Gastrocnemius medialis (tissue), 4 donors: ENCODE measurements at regions not wholly inside any gene's neighbourhood (a gene's known extent, or its start where the extent isn't known, plus 50 kb on each side); places are given as distances from the start of the nearest gene placed in this dataset.

Experiments used
- ATAC-seq, 2 donors: fragments of 150-250 bp; one replicate each; pipeline ENCODE4 v1.9.1; 2016
- DNase-seq, 2 donors: peaks; one replicate each; pipeline ENCODE4 v3.0.0-alpha.2; 2019
- H3K27ac ChIP-seq, 4 donors: fragments of 200-600 bp; sonication (generic); 1 replicate in 1 of 4; 2 replicates in 3 of 4; pipeline ENCODE4 v1.5.1; 2016 to 2018; ENCODE audit warnings: mild to moderate bottlenecking in 2 of 4, moderate library complexity in 1 of 4
- H3K27me3 ChIP-seq, 3 donors: fragments of 200-600 bp; sonication (generic) in 2 of 3; 1 replicate in 1 of 3; 2 replicates in 2 of 3; pipeline versions ENCODE4 v1.5.1 to v1.6.0; 2016 to 2019; ENCODE audit warnings: mild to moderate bottlenecking in 1 of 3, moderate library complexity in 1 of 3
- H3K36me3 ChIP-seq, 2 donors: fragments of 200-600 bp; sonication (generic) in 1 of 2; one replicate each; pipeline ENCODE4 v1.5.1; 2017 to 2018
- H3K4me1 ChIP-seq, 2 donors: fragments of 200-600 bp; sonication (generic) in 1 of 2; one replicate each; pipeline ENCODE4 v1.5.1; 2016 to 2017; ENCODE audit warnings: mild to moderate bottlenecking in 2 of 2
- H3K4me3 ChIP-seq, 4 donors: fragments of 200-600 bp; sonication (generic) in 3 of 4; 1 replicate in 1 of 4; 2 replicates in 3 of 4; pipeline ENCODE4 v1.5.1; 2016 to 2019; ENCODE audit warnings: mild to moderate bottlenecking in 2 of 4
- H3K9me3 ChIP-seq, 3 donors: fragments of 200-600 bp; sonication (generic) in 2 of 3; 1 replicate in 1 of 3; 2 replicates in 2 of 3; pipeline ENCODE4 v1.5.1; 2016 to 2019
- CTCF ChIP-seq, 5 experiments: fragments of 450-650 bp in 3 of 5; fragments of 200-600 bp in 2 of 5; sonication (generic) in 2 of 5; IDR thresholded peaks in 4 of 5; conservative IDR thresholded peaks in 1 of 5; 1 replicate in 4 of 5; 2 replicates in 1 of 5; pipeline ENCODE4 v1.5.1; 2016 to 2019; ENCODE audit warnings: antibody characterized with exemption in 5 of 5, mild to moderate bottlenecking in 3 of 5, moderate library complexity in 3 of 5
- POLR2A ChIP-seq, 2 donors: fragments of 450-650 bp; IDR thresholded peaks; one replicate each; pipeline ENCODE4 v1.6.1; 2017; ENCODE audit warnings: antibody characterized with exemption in 2 of 2, mild to moderate bottlenecking in 2 of 2, moderate library complexity in 2 of 2
- in situ Hi-C, 4 donors: fragments of 200-750 bp; cut with MboI; loops; one replicate each; pipeline versions ENCODE4 v1.15.0 to v1.8.0; 2017; ENCODE audit warnings: low sequenced_read_pairs in 4 of 4
- intact Hi-C: fragments of 100-400 bp; cut with DNase I; formaldehyde crosslinking; loops from one replicate; pipeline ENCODE4 v1.15.1; 2023; ENCODE audit warnings: low total_unique reads

GRCh38 chr4:59805176-59805575 lies 1395.0 kb upstream of the ADGRL3 start:
- Histone ChIP-seq H3K4me1 (no peaks in the 10 kb centered on the region), H3K9me3 (no peaks in the 10 kb centered on the region), H3K4me3 (no peak overlapping the region), H3K36me3 (no peaks in the 10 kb centered on the region), H3K27me3 (no peaks in the 10 kb centered on the region), H3K27ac (no peak overlapping the region)
- intact Hi-C loops, result no loop called here
- in situ Hi-C loops, result no loop called here
- TF ChIP-seq POLR2A (IDR thresholded peaks at IDR 0.05) (no peak), CTCF (IDR thresholded peaks at IDR 0.05 in 4 of 5, conservative IDR thresholded peaks at IDR 0.05 in 1 of 5) (no peak)
- ATAC-seq, result no peak
- DNase-seq, result no peak

- Histone ChIP-seq H3K9me3 (no peaks in the 10 kb centered on the region), H3K4me1 (no peaks in the 10 kb centered on the region), H3K4me3 (no peak overlapping the region), H3K27ac (no peak overlapping the region), H3K36me3 (no peaks in the 10 kb centered on the region), H3K27me3 (no peaks in the 10 kb centered on the region)
- DNase-seq (no peak), ATAC-seq (no peak)
- TF ChIP-seq CTCF (IDR thresholded peaks at IDR 0.05 in 4 of 5, conservative IDR thresholded peaks at IDR 0.05 in 1 of 5), result no peak
- TF ChIP-seq POLR2A (IDR thresholded peaks at IDR 0.05), result no peak
- in situ Hi-C loops, result no loop called here
- intact Hi-C loops, result no loop called here
Measured at GRCh38 chr4:59814402-59815010, 1385.6 kb upstream of the ADGRL3 start.

GRCh38 chr4:59818656-59819055 lies 1381.5 kb upstream of the ADGRL3 start:
- in situ Hi-C loops, result no loop called here

GRCh38 chr4:59823311-59823710 lies 1376.8 kb upstream of the ADGRL3 start:
- Histone ChIP-seq H3K27ac (no peak overlapping the region), H3K27me3 (no peaks in the 10 kb centered on the region), H3K9me3 (no peaks in the 10 kb centered on the region), H3K4me3 (no peak overlapping the region), H3K4me1 (no peaks in the 10 kb centered on the region), H3K36me3 (no peaks in the 10 kb centered on the region)
- DNase-seq, result no peak
- intact Hi-C loops, result no loop called here
- ATAC-seq, result no peak
- in situ Hi-C loops, result no loop called here
- TF ChIP-seq CTCF (IDR thresholded peaks at IDR 0.05 in 4 of 5, conservative IDR thresholded peaks at IDR 0.05 in 1 of 5) (no peak), POLR2A (IDR thresholded peaks at IDR 0.05) (no peak)

More at GRCh38 chr4:59818656-59819055, 1381.5 kb upstream of the ADGRL3 start:
- peak overlapping the region; percentile 6 to 29 (median 21) for H3K4me3 ChIP-seq
- H3K27me3 ChIP-seq, result no peaks in the 10 kb centered on the region
- no peaks in the 10 kb centered on the region for H3K4me1 ChIP-seq
- DNase-seq (no peak), ATAC-seq (no peak)
- no peaks in the 10 kb centered on the region for H3K9me3 ChIP-seq
- no peaks in the 10 kb centered on the region for H3K36me3 ChIP-seq
- intact Hi-C loops, result no loop called here
- no peak overlapping the region for H3K27ac ChIP-seq
- no peak for TF ChIP-seq POLR2A (IDR thresholded peaks at IDR 0.05)
- TF ChIP-seq CTCF (IDR thresholded peaks at IDR 0.05 in 4 of 5, conservative IDR thresholded peaks at IDR 0.05 in 1 of 5), result no peak

- in situ Hi-C loops, result no loop called here
- TF ChIP-seq CTCF (IDR thresholded peaks at IDR 0.05 in 4 of 5, conservative IDR thresholded peaks at IDR 0.05 in 1 of 5) (no peak), POLR2A (IDR thresholded peaks at IDR 0.05) (no peak)
Measured at GRCh38 chr4:59825104-59825503, 1375.0 kb upstream of the ADGRL3 start.

More at GRCh38 chr4:59825104-59825503, 1375.0 kb upstream of the ADGRL3 start:
- DNase-seq (no peak), ATAC-seq (no peak)
- Histone ChIP-seq H3K4me3 (no peak overlapping the region), H3K4me1 (no peaks in the 10 kb centered on the region), H3K36me3 (no peaks in the 10 kb centered on the region), H3K9me3 (no peaks in the 10 kb centered on the region), H3K27me3 (no peaks in the 10 kb centered on the region), H3K27ac (no peak overlapping the region)
- intact Hi-C loops, result no loop called here
